ENCODE measurements at regions not wholly inside any gene's neighbourhood (a gene's known extent, or its start where the extent isn't known, plus 50 kb on each side); places are given as distances from the start of the nearest gene placed in this dataset.

DNA sequence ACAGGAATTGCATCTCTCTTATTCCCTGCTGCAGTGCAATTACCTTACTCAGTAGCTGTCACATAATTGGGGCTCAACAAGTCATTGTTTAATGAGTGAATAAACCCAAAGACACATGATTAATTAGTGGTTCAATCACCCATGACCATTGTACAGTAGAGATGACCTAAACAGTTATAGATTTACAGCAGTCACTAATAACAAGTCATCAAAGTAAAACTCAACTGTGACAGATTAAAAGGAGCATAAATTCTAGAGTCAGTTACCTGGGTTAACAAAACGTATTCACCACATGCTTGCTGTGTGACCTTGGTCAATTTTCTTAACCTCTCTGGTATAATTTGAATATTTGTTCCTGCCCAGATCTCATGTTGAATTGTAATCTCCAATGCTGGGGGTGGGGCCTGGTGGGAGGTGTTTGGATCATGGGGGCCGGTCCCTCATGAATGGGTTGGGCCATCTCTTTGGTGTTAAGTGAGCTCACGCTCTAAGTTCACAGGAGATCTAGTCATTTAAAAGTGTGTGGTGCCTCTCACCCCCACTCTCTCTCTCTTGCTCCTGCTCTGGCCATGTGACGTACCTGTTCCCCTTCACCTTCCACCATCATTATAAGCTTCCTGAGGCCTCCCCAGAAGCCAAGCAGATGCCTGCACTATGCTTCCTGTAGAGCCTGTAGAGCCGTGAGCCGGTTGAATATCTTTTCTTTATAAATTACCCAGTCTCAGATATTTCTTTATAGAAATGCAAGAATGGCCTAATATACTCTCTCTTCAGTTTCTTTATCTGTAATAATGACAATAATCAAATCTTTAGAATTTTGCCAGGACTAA is 141.9 kb upstream of the PLEKHG7 start:
- Histone ChIP-seq H3K4me3 (no peak overlapping the region), H3K9ac (ENCODE audit: low read depth in 2 of 2, low read length in 2 of 2) (no peak overlapping the region), H3K27ac (no peak overlapping the region), H3K27me3 (no peaks in the 10 kb centered on the region), H3K4me1 (no peaks in the 10 kb centered on the region), H3K36me3 (no peaks in the 10 kb centered on the region), H3K9me3 (no peaks in the 10 kb centered on the region)
- intact Hi-C loops (cut with DNase I) = loop anchor here (5.0 to 10.0 kb wide), 2 partner anchors 56 to 414 kb away; partner anchors contain the start of gene BTG1
- TF ChIP-seq, protein P1, sequence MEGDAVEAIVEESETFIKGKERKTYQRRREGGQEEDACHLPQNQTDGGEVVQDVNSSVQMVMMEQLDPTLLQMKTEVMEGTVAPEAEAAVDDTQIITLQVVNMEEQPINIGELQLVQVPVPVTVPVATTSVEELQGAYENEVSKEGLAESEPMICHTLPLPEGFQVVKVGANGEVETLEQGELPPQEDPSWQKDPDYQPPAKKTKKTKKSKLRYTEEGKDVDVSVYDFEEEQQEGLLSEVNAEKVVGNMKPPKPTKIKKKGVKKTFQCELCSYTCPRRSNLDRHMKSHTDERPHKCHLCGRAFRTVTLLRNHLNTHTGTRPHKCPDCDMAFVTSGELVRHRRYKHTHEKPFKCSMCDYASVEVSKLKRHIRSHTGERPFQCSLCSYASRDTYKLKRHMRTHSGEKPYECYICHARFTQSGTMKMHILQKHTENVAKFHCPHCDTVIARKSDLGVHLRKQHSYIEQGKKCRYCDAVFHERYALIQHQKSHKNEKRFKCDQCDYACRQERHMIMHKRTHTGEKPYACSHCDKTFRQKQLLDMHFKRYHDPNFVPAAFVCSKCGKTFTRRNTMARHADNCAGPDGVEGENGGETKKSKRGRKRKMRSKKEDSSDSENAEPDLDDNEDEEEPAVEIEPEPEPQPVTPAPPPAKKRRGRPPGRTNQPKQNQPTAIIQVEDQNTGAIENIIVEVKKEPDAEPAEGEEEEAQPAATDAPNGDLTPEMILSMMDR (IDR thresholded peaks at IDR 0.05) = no peak
- no peak for DNase-seq

DNA sequence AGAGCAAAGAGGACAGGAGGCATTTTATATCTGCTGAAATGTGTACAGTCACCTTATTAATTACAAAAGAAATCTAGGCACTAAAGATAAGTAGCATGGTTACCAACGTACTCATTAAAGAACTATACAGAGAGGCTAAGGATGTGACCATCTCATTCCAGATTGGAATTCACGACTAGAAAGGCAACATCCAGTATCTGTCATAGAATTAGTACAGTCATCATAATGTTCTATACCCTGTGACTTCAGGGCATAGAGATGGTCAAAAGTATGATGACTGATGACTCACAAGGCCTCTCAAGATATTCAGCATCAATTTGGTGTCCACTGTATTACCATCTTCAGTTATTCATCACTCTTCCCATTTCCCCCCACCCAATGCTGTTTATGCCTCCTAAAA is 144.0 kb upstream of the PLEKHG7 start:
- Histone ChIP-seq H3K4me3 (no peak overlapping the region), H3K27ac (no peak overlapping the region), H3K9me3 (no peaks in the 10 kb centered on the region), H3K27me3 (no peaks in the 10 kb centered on the region), H3K4me1 (no peaks in the 10 kb centered on the region), H3K9ac (ENCODE audit: low read depth in 2 of 2, low read length in 2 of 2) (no peak overlapping the region), H3K36me3 (no peaks in the 10 kb centered on the region)
- intact Hi-C loops (cut with DNase I) = no loop called here
- no peak for DNase-seq
- TF ChIP-seq, protein P1 (IDR thresholded peaks at IDR 0.05) = no peak

DNA sequence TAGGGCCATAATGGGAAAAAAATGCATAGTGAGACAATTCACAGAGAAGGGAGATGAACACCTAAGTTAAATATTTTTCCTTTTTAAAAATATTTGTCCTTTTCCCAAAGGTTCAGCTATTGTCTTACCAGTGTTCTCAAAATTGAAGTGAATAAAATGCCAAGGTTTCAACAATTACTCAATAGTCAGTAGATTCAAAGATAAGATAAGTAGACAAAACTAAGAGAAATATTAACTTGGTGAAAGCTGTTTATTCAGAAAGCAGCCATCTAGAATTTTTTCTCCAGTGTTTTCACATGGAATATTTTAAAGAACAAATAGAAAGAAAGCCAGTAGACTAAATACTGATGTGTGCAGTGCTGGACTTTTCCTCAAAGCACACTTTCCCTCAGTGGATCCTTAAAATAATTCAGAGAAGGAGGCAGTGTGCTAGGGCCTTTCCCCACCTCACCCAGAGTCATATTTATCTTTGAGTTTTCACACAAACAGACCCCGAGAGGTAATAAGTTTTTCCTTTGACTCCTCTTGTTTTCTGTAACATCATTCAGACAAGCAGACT is 144.5 kb upstream of the PLEKHG7 start:
- TF ChIP-seq, protein P1 (IDR thresholded peaks at IDR 0.05) = no peak
- intact Hi-C loops (cut with DNase I) = no loop called here
- H3K4me1 ChIP-seq = no peaks in the 10 kb centered on the region

DNA sequence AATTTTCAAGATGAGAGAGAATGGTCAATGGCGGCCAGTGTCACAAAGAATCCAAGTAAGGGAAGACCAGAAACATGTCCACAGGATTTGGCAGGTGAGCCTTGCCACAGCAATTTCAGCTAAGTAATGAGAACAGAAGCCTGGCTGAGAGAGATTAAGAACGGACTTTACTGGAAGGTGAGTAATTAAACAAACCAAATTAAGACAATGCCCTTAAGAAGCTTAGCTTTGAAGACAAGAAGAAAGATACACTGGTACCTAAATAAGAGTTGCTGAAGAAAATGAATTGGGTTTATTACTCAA is 145.4 kb upstream of the PLEKHG7 start:
- no peak overlapping the region for H3K27ac ChIP-seq
- no peak overlapping the region for H3K9ac ChIP-seq (ENCODE audit: low read depth in 2 of 2, low read length in 2 of 2)
- DNase-seq = no peak
- no peaks in the 10 kb centered on the region for H3K9me3 ChIP-seq
- no peaks in the 10 kb centered on the region for H3K36me3 ChIP-seq
- no peaks in the 10 kb centered on the region for H3K4me1 ChIP-seq
- intact Hi-C loops (cut with DNase I) = no loop called here
- no peak overlapping the region for H3K4me3 ChIP-seq
- no peaks in the 10 kb centered on the region for H3K27me3 ChIP-seq
- TF ChIP-seq, protein P1 (IDR thresholded peaks at IDR 0.05) = no peak

More for the DNA sequence above, 144.5 kb upstream of the PLEKHG7 start:
- no peaks in the 10 kb centered on the region for H3K36me3 ChIP-seq
- no peaks in the 10 kb centered on the region for H3K9me3 ChIP-seq
- H3K27ac ChIP-seq = no peak overlapping the region
- H3K27me3 ChIP-seq = no peaks in the 10 kb centered on the region
- H3K4me3 ChIP-seq = no peak overlapping the region
- H3K9ac ChIP-seq (ENCODE audit: low read depth in 2 of 2, low read length in 2 of 2) = no peak overlapping the region
- DNase-seq = no peak

DNA sequence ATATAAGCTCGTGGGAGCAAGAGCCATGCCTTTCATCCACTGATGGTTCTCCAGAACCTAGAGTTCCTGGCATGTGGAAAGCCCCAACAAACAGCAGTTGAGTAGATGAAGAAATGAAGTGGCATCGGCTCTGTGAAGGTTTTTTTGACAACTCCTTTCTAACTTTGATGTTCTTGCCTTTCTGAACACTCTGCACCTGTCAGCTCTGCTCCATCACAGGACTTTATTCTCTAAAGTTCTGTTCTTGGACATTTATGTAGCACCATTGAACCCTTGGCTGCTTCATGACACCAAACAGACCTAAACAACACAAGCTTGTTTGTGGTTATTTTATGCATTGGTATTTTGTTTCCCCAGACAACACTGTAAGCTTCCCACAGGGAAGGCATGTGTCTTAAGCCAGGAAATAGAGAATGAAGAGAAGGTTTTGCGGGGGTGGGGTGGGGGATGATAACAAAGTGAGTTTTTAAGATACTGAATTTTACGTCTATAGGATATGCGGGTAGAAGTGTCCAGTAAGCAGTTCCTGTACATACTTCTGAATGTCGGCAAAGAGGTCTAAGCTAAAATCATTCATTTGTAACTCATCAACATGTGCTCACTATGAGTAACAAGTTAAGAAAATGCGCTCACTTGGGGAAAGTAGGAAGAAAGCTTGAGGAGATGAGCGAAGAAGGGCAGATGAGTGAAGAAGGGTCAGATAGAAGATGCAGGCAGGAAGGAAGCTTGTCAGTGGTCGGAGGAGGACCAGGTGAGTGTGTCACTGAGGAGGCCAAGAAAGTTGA is 146.0 kb upstream of the PLEKHG7 start:
- no peak for DNase-seq
- Histone ChIP-seq H3K36me3 (no peaks in the 10 kb centered on the region), H3K27me3 (no peaks in the 10 kb centered on the region), H3K9me3 (no peaks in the 10 kb centered on the region), H3K9ac (ENCODE audit: low read depth in 2 of 2, low read length in 2 of 2) (no peak overlapping the region), H3K27ac (no peak overlapping the region), H3K4me1 (no peaks in the 10 kb centered on the region), H3K4me3 (no peak overlapping the region)
- intact Hi-C loops (cut with DNase I) = no loop called here
- TF ChIP-seq, protein P1 (IDR thresholded peaks at IDR 0.05) = no peak

Data from colonic mucosa (tissue), 4 donors.